ENCODE measurements at regions not wholly inside any gene's neighbourhood (a gene's known extent, or its start where the extent isn't known, plus 50 kb on each side); places are given as distances from the start of the nearest gene placed in this dataset.
"Not testable (repeated sequence)": the region's sequence is repeated elsewhere in the genome, so short reads cannot be mapped to it uniquely, and the experiment has no call there.

GRCh38 chr1:105005594-105006195 lies 1256.0 kb downstream of the AMY1C start:
- no peak for DNase-seq

DNA sequence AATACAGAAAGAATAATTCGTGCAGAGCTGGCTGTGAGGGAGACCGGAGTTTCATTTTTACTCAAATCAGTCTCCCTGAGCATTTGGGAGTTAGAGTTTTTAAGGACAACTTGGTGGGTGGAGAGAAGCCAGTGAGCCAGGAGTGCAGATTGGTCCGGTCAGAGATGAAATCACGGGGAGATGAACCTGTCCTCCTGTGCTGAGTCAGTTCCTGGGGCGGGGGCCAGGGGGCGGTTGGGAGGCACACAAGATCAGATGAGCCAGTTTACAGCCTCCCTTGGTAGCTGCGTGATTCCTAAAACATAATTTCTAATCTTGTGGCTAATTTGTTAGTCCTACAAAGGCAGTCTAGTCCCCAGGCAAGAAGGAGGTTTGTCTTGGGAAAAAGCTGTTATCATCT lies 1267.9 kb downstream of the AMY1C start:
- no peak for DNase-seq

DNA sequence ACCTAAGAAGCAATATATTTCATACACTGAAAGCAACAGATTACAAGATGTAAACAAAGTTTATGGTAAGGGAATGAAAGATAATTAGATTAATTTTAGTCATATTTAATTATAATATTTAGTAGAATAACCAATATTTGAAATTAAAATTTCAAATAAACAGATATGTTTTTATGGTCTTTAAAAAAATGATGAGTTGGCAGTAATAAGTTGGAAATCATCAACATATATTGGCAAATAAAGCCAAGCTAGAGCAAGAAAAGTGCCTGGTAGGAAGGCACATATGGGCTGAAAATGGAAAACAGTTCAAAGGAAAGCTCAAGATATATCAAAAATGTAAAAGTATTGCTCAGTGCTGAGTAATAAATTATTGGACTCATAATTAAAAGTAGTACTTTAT lies 1274.0 kb downstream of the AMY1C start:
- no peak for DNase-seq

DNA sequence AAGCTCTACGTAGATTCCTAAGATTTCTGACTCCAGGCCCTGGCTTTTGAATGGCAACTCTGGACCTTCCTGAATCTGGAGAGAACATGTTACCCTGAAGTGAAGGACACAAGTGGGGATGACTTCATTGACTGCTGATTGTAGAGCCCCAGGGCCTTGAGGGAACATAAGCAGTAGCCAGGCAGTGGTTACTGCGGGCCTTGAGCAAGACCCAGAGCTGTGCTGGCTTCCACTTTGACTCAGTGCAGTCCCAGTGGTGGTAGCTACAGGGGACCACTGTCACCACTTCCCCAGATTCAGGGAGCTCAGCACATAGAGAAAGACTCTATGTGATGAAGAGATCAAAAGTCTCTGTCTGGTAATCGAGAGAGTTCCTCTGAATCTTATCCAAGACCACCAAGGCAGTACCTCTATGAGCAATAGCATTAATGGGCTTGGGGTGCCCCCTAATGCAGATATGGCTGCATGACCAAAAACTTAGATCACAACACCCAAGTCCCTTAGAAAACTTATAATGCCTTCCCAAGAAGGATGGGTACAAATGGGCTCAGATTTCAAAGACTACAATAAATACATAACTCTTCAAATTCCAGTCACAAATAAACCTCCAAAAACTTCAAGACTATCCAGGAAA lies 1278.3 kb downstream of the AMY1C start:
- DNase-seq = no peak

- DNase-seq = no peak
Measured at GRCh38 chr1:105072446-105072845, 1322.7 kb downstream of the AMY1C start.

- DNase-seq = no peak
Measured at GRCh38 chr1:105072850-105073249, 1323.2 kb downstream of the AMY1C start.

GRCh38 chr1:105073660-105074059 lies 1324.0 kb downstream of the AMY1C start:
- no peak for DNase-seq

DNA sequence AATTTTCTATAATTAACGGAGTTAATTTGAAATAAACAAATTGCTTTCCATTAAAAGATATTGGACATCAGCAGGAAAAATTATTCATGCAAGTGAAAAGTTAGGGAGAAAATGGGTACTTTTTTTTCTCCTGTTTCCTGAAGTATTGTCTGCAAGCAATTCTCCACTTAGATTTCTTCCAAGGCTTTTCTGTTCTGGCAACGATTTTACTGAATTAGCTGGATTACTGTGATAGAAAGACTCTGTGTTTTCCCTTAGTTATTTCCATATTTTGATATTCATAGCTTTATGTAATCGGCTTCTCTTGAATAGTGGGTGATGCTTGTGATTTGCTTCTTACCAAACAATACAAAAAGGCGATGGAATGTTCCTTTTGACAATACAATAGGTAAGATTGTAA lies 1333.9 kb downstream of the AMY1C start:
- DNase-seq = no peak

- DNase-seq = no peak
Measured at GRCh38 chr1:105087506-105087905, 1337.8 kb downstream of the AMY1C start.

DNA sequence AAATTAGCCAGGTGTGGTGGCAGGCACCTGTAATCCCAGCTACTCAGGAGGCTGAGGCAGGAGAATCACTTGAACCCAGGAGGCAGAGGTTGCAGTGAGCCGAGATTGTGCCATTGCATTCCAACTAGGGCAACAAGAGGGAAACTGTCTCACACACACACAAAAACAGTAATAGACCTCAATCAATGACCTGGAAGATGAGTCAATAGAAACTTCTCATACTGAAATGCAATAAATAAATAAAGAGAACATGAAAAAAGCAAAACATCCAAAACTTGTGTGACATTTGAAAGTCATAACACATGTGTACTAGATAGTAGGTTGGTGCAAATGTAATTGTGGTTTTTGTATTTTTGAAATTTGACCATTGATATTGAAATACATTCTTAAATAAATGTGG lies 1338.5 kb downstream of the AMY1C start:
- DNase-seq = no peak

GRCh38 chr1:105093893-105094292 lies 1344.2 kb downstream of the AMY1C start:
- not testable (repeated sequence) for DNase-seq

- DNase-seq = no peak
Measured at GRCh38 chr1:105100102-105100501, 1350.4 kb downstream of the AMY1C start.

- DNase-seq = no peak
Measured at GRCh38 chr1:105101261-105101660, 1351.6 kb downstream of the AMY1C start.

- DNase-seq = no peak
Measured at GRCh38 chr1:105102371-105102770, 1352.7 kb downstream of the AMY1C start.

- no peak for DNase-seq
Measured at GRCh38 chr1:105122041-105122440, 1372.3 kb downstream of the AMY1C start.

GRCh38 chr1:105137543-105138457 lies 1388.1 kb downstream of the AMY1C start:
- no peak for DNase-seq

DNA sequence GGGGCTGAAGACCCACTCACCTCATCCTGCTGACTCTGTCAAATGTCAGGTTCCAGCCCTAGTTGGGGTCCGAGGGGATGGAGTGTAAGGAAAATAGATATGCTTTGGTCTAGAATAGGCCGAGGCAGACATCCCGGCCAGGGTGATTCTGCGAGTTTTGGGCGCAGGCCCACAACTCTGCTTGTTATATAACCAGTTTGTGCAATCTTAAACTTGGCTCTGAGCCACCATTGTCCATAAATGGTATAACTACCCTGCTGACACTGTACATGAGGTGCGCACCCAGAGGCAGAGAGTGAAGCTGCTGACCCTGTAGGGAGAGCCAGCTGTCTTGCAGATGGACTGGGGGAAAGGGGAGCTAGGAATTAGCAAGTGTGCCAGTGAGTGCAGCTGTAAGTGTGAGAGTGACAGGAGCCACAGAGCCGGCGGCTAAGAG lies 1388.8 kb downstream of the AMY1C start:
- DNase-seq = no peak

GRCh38 chr1:105172788-105173187 lies 1423.1 kb downstream of the AMY1C start:
- DNase-seq = no peak

GRCh38 chr1:105180789-105181188 lies 1431.1 kb downstream of the AMY1C start:
- no peak for DNase-seq

DNA sequence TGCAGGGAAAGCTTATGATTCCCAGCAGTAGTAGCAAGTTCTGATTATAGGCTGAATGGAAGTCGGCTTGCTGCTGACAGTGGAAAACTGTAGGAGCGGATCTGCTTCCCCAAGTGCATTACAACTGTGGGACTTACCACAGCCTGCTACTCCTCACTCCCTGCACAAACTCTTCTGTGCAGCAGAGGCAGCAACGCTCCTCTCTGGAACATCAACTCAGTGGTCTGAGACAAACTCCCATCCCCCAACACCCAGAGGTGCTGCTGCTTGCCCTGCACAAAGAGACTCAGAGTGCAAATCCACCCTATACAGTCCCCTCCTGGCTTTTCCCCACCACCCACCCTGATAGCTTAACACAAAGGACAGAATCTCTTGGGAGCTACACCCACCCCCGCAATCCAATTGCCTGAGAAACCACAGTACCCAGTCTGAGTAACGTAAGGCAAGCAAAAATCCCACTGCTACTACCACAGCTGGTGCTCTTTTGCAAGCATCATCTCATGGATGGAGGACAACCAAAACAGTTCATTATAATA lies 1455.2 kb downstream of the AMY1C start:
- DNase-seq = no peak

DNA sequence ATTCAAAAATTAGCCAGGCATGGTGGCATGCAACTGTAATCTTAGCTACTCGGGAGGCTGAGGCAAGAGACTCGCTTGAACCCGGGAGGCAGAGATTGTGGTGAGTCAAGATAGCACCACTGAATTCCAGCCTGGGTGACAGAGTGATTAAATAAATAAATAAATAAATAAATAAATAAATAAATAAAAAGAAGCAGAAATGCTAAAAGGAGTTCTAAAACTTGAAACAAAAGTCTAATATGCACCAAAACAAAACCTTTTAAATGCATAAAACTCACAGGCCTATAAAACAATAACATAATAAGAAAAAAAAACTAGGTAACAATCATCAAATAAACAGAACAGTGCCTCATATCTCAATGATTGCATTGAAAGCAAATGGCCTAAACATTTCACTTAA lies 1458.9 kb downstream of the AMY1C start:
- DNase-seq = no peak

- DNase-seq = no peak
Measured at GRCh38 chr1:105210747-105211146, 1461.0 kb downstream of the AMY1C start.

DNA sequence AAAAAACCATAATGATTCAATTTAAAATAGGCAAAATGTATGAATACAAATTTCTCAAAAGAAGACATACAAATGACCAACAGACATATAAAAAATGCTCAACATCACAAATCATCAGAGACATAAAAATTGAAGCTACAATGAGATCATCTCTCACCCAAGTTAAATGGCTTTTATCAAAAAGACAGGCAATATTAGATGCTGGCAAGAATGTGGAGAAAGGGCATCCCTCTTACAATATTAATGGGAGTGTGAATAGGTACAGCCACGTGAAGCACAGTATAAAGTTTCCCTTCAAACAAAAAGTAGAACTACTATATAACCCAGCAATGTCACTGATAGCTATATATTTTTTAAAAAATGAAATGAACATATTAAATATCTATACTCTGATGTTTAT lies 1481.7 kb downstream of the AMY1C start:
- no peak for DNase-seq

DNA sequence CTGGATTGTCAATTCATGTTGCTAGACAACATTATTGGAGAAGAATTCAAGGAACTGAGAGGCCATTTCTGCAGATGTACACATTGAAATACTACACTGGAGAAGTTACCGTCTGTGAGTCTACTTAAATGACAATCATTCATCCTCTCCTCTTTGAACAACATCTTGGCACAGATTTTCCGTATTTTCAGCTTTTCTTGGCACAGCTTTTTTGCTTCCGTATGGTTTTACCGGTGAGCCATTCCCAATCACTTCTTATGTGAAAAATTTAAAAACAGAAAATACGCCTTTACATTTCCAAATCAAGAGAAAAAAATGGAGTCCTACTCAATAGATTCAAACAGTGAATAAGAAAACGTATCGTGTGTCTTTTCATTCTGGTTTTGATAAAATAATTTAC lies 1493.7 kb downstream of the AMY1C start:
- DNase-seq = no peak

Measured in NCI-H226 (cell line).